HT1080 (cell line): ENCODE measurements at regions not wholly inside any gene's neighbourhood (a gene's known extent, or its start where the extent isn't known, plus 50 kb on each side); places are given as distances from the start of the nearest gene placed in this dataset. TPM values are rescaled to one million over a fixed set of nuclear protein-coding genes. Genes with fewer than 3 reads are reported as not detected.
A peak's percentile ranks its signal among the peaks of the same experiment; 100 is the strongest.
"Not testable (repeated sequence)": the region's sequence is repeated elsewhere in the genome, so short reads cannot be mapped to it uniquely, and the experiment has no call there.

Experiments used
- DNase-seq: peaks from one replicate; pipeline ENCODE4 v3.0.0-alpha.2; 2015; ENCODE audit warnings: low read depth
- small RNA-seq: library from RNA; depleted of rRNA; stranded (forward); fragments of <200 nt; gene quantifications from one replicate; pipeline ENCODE3, GENCODE V24; 2014

DNA sequence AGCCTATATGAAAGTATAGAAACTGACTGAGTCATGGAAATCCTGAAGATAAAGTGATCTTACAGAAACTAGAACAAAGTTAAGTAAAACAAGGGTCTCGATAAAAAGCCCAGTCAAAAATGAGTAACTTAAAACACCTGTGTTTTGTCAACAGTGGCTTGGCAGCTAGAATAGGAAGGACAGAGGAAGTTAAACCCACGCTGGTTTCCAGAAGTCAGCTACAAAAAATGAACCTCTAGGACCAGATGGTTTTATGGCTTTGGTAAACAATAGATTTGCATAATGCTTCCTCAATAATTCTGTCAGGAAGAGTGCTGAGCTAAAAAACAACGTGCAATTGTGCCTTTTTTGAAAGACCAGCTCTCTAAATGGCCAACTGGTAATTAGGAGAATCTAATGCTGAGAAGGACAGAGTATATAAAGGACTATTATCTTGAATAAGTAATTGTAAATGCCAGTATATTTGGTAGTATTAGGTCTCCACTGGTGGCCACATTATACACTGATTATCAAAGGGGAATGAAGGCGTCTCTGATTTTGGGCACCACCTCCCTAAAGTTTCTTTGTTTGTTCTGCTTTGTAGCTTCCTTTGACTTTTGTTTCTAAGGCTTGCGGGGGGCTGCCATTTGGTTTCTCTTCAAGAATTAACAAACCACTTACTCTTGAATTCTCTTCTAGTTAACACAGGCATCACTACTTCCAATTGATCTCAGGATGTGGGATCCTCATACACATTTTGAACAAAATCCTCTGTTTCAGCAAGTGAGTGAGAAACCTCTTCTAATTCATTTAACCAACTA, 72.2 kb upstream of the PPP3CA start:
- peak; percentile 37 for DNase-seq

DNA sequence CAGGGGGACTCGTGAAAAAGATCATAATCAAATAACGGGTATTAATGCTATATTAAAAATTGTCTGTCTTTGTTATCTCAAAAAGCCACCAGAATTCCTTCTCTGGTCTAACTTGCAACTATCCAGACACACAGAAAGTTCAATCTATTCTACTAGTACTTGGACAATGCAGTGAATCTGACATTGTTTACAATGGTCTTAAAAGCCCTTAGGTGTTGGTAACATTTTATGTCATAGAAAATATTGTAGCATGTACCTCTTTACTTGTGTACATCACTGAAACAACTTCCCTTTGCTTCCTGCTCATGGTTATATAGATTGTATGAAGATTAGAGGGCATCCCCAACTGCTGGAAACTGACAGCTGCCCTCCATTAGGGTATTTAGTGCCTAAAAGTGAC, 71.1 kb upstream of the PPP3CA start:
- DNase-seq = no peak

- peak; percentile 39 for DNase-seq
Measured at GRCh38 chr4:101418055-101418454, 70.7 kb upstream of the PPP3CA start.

DNA sequence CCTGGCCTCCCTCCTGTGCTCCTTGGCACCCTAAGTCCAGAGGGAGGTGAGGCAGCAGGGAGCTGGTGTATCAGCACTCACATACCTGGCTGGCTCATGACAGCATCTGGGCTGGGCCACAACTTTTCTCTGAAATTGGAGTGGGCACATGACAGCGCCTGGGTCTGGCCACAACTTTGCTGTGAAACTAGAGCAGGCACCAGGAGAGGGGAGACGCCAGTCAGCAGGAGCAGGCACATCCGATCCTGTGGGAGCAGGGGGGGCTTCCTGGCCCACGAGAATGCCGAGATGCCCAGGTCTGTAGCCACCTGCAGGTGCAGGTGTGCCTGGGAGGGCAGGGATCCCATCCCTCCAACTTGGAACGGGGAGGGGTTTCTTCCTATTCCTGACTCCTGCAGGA, 69.7 kb upstream of the PPP3CA start:
- no peak for DNase-seq

DNA sequence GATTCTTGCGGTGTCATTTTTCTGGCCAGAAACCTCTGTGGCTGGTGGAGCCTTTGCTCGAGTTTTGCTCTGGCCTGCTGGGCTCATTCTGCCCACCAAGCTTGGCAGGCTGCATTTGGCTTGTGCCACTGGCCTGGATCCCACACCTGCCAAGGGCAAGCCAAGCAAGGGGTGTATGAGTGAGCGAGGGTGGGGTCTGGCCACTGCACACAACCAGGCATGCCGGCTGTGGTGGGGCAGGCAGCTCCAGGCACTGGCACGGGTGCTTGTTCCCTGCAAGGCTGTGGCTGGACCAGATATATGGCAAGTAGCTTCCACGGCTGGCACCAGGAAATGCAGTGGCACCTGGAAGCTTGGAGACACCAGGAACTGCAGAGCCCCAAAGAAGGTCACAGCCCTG, 68.6 kb upstream of the PPP3CA start:
- no peak for DNase-seq

- DNase-seq = no peak
Measured at GRCh38 chr4:101414496-101414895, 67.2 kb upstream of the PPP3CA start.

- no peak for DNase-seq
Measured at GRCh38 chr4:101411926-101412325, 64.6 kb upstream of the PPP3CA start.

- not testable (repeated sequence) for DNase-seq
Measured at GRCh38 chr4:101411281-101411910, 64.1 kb upstream of the PPP3CA start.

DNA sequence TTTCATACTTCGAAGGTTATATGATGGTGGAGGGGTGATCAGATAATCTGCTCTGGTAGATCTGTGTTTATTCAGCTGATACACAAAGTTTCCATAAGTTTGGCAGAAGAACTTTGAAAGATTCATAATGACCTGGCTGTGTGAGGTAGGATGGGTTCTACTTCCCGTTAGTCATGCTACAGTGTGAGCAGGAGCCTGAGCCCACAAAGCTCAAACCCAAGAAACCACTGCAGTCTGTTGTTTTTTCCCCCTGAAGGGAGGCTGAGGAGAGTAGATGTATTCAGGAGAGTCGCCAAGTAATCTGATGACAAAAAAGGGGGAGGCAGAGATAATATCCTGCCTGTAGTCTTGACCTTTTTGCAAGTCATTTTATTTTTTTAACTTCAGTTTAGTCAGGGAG, 52.8 kb upstream of the PPP3CA start:
- peak; percentile 96 for DNase-seq

DNA sequence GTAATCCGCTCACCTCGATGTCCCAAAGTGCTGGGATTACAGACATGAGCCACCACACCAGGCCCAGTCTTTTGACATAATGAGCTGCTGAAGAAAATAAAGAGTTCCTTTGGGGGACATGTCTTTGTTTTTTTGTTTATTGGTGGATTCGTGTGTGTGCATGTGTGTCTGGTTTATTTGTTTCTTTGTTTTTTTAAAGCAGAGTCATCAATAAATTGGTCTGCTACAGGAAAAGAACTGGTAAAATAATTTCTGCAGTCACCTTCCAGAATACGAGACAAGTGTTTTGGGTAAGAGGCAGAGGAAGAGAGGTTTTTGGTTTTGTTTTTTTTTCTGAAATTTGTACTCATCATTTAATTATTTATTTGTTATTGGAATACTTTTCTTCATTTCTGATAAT, 51.5 kb upstream of the PPP3CA start:
- DNase-seq = no peak

Small RNA genes in the stretch of these regions (small RNA-seq; reads per million reads assigned to genes)
- not detected for gene RNU6-462P
